SH-SY5Y (cell line): ENCODE measurements at regions not wholly inside any gene's neighbourhood (a gene's known extent, or its start where the extent isn't known, plus 50 kb on each side); places are given as distances from the start of the nearest gene placed in this dataset.

Experiments
- GATA2 ChIP-seq: IDR thresholded peaks from 2 replicates; pipeline ENCODE4 v1.6.1; 2011; ENCODE audit warnings: mild to moderate bottlenecking, low read depth, low read length
- GATA3 ChIP-seq: IDR thresholded peaks from 2 replicates; pipeline ENCODE4 v1.6.1; 2011; ENCODE audit warnings: low read depth, mild to moderate bottlenecking, low read length, moderate library complexity

DNA sequence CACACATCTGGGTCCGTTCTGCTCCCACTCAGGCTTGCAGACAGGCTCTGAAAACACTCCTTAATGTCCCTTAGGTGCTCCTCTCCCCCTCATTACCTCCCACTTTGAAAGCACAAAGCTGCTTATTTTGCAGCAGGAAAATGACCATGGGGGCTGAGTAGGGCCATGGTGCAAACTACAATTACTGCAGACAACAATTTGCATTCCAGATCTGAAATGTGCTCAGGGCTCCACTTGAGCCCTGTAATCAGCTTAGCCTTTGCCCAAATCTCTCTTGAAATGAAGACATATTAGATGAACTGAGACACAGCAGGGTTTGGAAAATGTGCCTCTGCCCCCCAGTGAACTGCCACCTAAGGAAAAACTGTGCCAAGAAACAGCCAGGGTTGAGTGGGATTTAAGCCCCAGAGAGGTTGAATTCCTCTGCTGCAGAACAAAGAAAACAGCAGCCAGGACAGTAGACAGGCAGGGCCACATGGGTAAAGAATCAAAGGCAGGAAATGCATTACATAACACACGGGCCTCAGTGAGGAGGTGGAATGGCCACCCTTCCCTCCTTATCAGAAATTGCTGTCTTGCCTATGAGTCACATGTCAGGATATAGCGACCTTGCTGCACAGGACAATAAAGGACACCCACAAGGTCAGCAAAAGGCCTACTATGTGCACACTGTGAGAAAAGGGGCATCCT lies 126.8 kb upstream of the ARHGEF3 start:
- no peak for TF ChIP-seq GATA2
- no peak for TF ChIP-seq GATA3

- TF ChIP-seq GATA2: no peak
- TF ChIP-seq GATA3: no peak
Measured at GRCh38 chr3:56927855-56928254, 126.1 kb upstream of the ARHGEF3 start.

- TF ChIP-seq GATA2: no peak
Measured at GRCh38 chr3:56926947-56927282, 125.2 kb upstream of the ARHGEF3 start.

GRCh38 chr3:56926243-56926946 lies 124.6 kb upstream of the ARHGEF3 start:
- TF ChIP-seq GATA3 (no peak), GATA2 (no peak)

- TF ChIP-seq GATA2 (no peak), GATA3 (no peak)
Measured at GRCh38 chr3:56923526-56924224, 121.9 kb upstream of the ARHGEF3 start.

DNA sequence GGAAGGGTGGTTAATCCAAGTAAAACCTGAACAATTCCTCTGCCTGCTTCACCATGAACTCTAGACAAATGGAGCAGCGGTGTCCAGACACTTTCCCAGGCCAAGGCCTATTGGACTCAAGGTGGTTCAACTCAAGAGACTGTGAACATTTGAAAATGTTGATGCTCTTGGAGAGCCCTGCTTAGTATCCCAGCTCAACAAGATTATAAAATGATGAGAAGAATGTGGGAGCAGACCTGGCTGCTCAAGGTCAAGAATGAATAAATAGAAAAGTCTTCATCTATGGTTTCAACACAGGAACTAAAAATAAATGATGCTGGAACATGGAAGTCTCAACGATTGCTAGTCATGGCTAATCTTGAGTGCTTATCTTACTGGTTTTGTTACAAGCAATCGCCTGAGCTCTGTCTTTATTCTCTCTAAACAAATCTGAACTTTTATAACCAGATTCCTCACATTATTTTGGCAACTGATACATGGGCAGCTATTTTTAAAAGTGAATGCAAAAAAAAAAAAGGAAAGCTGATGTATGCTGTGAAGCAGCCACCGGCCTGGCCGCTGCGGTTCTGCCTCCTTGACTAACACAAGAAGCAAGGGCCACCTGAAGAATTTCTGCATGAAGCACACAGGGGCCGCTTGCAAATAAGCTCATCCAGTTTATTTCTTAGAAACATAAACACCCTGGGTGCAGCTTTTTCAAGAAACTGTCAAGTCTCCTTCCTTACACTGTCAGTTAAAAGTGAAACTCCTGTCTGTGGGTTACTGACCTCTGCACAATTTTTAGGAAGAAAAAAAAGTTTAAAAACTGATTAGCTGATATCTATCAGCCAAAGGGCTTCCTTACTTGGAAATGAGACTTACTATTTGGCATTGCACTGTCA lies 120.1 kb upstream of the ARHGEF3 start:
- TF ChIP-seq GATA2 (no peak), GATA3 (no peak)

DNA sequence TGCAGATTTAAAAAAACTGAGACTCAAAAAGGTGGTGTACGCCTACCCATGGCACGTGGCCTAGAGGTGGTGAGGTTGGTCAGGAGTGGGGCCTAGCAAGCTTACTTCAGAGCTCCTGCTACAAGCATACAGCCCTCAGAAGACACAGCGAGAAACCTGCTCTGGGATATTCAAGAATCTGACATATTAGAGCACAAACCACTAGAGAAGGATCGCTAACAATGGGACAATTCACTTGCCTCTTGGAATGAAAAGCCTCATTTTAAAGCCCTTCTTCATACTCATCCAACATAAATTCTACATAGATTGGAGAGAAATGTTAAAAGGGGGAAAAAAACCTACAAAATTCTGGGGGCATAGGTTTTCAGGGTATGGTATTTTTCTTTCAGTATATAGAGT lies 118.0 kb upstream of the ARHGEF3 start:
- TF ChIP-seq GATA3: no peak
- no peak for TF ChIP-seq GATA2

DNA sequence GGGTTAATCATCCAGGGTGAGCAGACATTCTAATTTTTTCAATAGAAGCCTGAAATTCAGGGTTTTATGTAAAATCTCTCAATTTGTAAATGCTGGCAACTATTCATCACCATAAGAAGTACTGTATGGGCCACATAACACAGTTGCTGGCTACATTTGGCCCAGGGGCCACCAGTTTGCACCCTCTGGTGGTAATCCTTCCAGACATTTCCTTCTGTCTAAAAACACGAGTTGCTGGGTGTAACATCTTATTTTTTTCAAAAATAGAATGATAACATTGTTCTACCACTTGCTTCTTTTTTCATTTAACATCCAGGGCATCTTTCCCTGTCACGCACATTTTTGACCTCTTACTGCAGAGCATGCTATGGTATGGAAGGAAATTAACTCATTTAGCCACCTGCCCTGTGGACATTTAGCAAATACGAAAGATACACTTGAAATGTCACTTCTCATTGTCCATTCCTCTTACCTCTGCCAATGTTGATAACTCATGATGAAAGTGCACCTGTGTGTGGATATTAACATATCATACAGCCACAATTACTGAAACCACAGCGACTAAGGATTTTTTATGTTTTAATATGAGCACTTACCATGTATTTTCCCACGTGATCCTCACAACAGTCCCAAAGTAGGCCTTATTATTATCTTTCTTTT lies 117.5 kb upstream of the ARHGEF3 start:
- TF ChIP-seq GATA2: no peak
- TF ChIP-seq GATA3: no peak

- no peak for TF ChIP-seq GATA2
- no peak for TF ChIP-seq GATA3
Measured at GRCh38 chr3:56918111-56918568, 116.4 kb upstream of the ARHGEF3 start.

GRCh38 chr3:56917361-56918110 lies 115.8 kb upstream of the ARHGEF3 start:
- TF ChIP-seq GATA2 (no peak), GATA3 (no peak)

DNA sequence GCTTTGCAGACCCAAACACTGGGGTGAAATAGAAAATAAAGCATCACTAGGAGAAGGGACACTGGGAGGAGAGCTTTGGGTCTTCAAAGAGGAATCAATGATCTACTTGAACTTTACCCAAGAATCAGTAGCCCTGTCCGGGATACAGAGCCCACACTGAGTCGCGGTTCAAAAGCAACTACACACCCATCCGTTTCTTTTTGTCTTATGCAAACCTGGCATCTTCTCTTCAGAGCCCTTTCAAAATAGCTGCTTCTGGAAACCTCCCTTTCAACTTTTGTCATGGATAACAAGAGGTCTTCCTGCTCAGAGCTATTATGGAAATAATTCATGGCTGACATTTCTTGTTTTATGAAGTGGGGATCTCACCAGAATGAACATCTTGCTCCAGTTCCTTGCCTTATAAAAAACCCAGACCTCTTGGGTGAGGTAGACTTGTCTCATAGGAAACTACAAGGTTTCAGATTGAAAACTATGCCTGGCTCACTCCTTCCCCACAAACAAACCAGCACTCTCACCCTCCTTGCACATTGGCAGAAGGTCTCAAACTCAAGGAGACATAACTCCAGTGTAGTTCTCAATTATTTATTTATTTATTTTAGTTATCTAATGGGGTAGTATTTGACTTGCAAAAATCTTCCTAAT lies 115.1 kb upstream of the ARHGEF3 start:
- TF ChIP-seq GATA2 (no peak), GATA3 (no peak)

GRCh38 chr3:56915966-56916586 lies 114.3 kb upstream of the ARHGEF3 start:
- TF ChIP-seq GATA3: no peak
- TF ChIP-seq GATA2: no peak

GRCh38 chr3:56914646-56915045 lies 112.9 kb upstream of the ARHGEF3 start:
- TF ChIP-seq GATA2 (no peak), GATA3 (no peak)
